ENCODE measurements at regions not wholly inside any gene's neighbourhood (a gene's known extent, or its start where the extent isn't known, plus 50 kb on each side); places are given as distances from the start of the nearest gene placed in this dataset.

- no peak for TF ChIP-seq EZH2 (IDR thresholded peaks at IDR 0.05; ENCODE audit: borderline replicate concordance)
- no peak for TF ChIP-seq CTCF (IDR thresholded peaks at IDR 0.05; ENCODE audit: poor library complexity)
- no peak for TF ChIP-seq EZH2phosphoT487 (IDR thresholded peaks at IDR 0.05; ENCODE audit: low read depth, severe bottlenecking, unreplicated experiment)
- H2AFZ ChIP-seq = no peak overlapping the region
- WGBS (ENCODE audit: low lambda C conversion rate, missing lambda C conversion rate) = 75% methylated on average over 3 of the region's 3 CpGs
These were observed 1234.9 kb upstream of the CITED2 start for GRCh38 chr6:140609321-140609720.

GRCh38 chr6:140604786-140605185 lies 1230.3 kb upstream of the CITED2 start:
- 98% methylated on average over 3 of the region's 3 CpGs for WGBS (ENCODE audit: low lambda C conversion rate, missing lambda C conversion rate)

More at GRCh38 chr6:140609321-140609720, 1234.9 kb upstream of the CITED2 start:
- Histone ChIP-seq H3K79me2 (no peaks in the 10 kb centered on the region), H3K9me2 (replicated peaks; ENCODE audit: insufficient read depth) (no peaks in the 10 kb centered on the region), H3K4me2 (no peak overlapping the region), H3K27me3 (no peaks in the 10 kb centered on the region), H3K9me3 (ENCODE audit: low read depth) (no peaks in the 10 kb centered on the region), H3K4me3 (no peak overlapping the region), H3K4me1 (ENCODE audit: insufficient read depth) (no peaks in the 10 kb centered on the region), H3K27ac (no peak overlapping the region), H3K36me3 (replicated peaks; ENCODE audit: insufficient read depth, low read depth) (no peaks in the 10 kb centered on the region), H4K20me1 (ENCODE audit: insufficient read depth, poor library complexity, severe bottlenecking) (no peaks in the 10 kb centered on the region)
- no peak for DNase-seq (ENCODE audit: low spot score)

GRCh38 chr6:140602431-140603248 lies 1228.2 kb upstream of the CITED2 start:
- Histone ChIP-seq H2AFZ (no peak overlapping the region), H3K27ac (no peak overlapping the region), H4K20me1 (ENCODE audit: insufficient read depth, poor library complexity, severe bottlenecking) (no peaks in the 10 kb centered on the region), H3K79me2 (no peaks in the 10 kb centered on the region), H3K27me3 (no peaks in the 10 kb centered on the region), H3K4me3 (no peak overlapping the region), H3K9me3 (ENCODE audit: low read depth) (no peaks in the 10 kb centered on the region), H3K9me2 (replicated peaks; ENCODE audit: insufficient read depth) (no peaks in the 10 kb centered on the region), H3K36me3 (replicated peaks; ENCODE audit: insufficient read depth, low read depth) (no peaks in the 10 kb centered on the region), H3K4me2 (no peak overlapping the region), H3K4me1 (ENCODE audit: insufficient read depth) (no peaks in the 10 kb centered on the region)
- DNase-seq (ENCODE audit: low spot score) = no peak
- TF ChIP-seq CTCF (IDR thresholded peaks at IDR 0.05; ENCODE audit: poor library complexity) = no peak
- no peak for TF ChIP-seq EZH2 (IDR thresholded peaks at IDR 0.05; ENCODE audit: borderline replicate concordance)
- no peak for TF ChIP-seq EZH2phosphoT487 (IDR thresholded peaks at IDR 0.05; ENCODE audit: low read depth, severe bottlenecking, unreplicated experiment)
- WGBS (ENCODE audit: low lambda C conversion rate, missing lambda C conversion rate) = 90% methylated on average over 6 of the region's 6 CpGs

More at GRCh38 chr6:140604786-140605185, 1230.3 kb upstream of the CITED2 start:
- DNase-seq (ENCODE audit: low spot score) = no peak
- H3K9me3 ChIP-seq (ENCODE audit: low read depth) = no peaks in the 10 kb centered on the region
- H3K4me2 ChIP-seq = no peak overlapping the region
- no peaks in the 10 kb centered on the region for H3K9me2 ChIP-seq (replicated peaks; ENCODE audit: insufficient read depth)
- no peaks in the 10 kb centered on the region for H3K36me3 ChIP-seq (replicated peaks; ENCODE audit: insufficient read depth, low read depth)
- H3K27ac ChIP-seq = no peak overlapping the region
- no peaks in the 10 kb centered on the region for H3K79me2 ChIP-seq
- no peak overlapping the region for H3K4me3 ChIP-seq
- H4K20me1 ChIP-seq (ENCODE audit: insufficient read depth, poor library complexity, severe bottlenecking) = no peaks in the 10 kb centered on the region
- H2AFZ ChIP-seq = no peak overlapping the region
- H3K4me1 ChIP-seq (ENCODE audit: insufficient read depth) = no peaks in the 10 kb centered on the region
- no peak for TF ChIP-seq CTCF (IDR thresholded peaks at IDR 0.05; ENCODE audit: poor library complexity)
- no peak for TF ChIP-seq EZH2phosphoT487 (IDR thresholded peaks at IDR 0.05; ENCODE audit: low read depth, severe bottlenecking, unreplicated experiment)
- no peaks in the 10 kb centered on the region for H3K27me3 ChIP-seq

Measured in hepatocyte (in vitro differentiated cells).